WI38 (cell line): ENCODE measurements at regions not wholly inside any gene's neighbourhood (a gene's known extent, or its start where the extent isn't known, plus 50 kb on each side); places are given as distances from the start of the nearest gene placed in this dataset.

Experiments used
- H3K4me3 ChIP-seq: 2 replicates; pipeline ENCODE4 v1.5.1; 2011; ENCODE audit warnings: low read depth, mild to moderate bottlenecking, control low read depth, low read length
- TF ChIP-seq, protein P1 (sequence below): IDR thresholded peaks from 2 replicates; pipeline ENCODE4 v1.5.1; 2012; ENCODE audit warnings: low read depth, mild to moderate bottlenecking, control low read depth, low read length

DNA sequence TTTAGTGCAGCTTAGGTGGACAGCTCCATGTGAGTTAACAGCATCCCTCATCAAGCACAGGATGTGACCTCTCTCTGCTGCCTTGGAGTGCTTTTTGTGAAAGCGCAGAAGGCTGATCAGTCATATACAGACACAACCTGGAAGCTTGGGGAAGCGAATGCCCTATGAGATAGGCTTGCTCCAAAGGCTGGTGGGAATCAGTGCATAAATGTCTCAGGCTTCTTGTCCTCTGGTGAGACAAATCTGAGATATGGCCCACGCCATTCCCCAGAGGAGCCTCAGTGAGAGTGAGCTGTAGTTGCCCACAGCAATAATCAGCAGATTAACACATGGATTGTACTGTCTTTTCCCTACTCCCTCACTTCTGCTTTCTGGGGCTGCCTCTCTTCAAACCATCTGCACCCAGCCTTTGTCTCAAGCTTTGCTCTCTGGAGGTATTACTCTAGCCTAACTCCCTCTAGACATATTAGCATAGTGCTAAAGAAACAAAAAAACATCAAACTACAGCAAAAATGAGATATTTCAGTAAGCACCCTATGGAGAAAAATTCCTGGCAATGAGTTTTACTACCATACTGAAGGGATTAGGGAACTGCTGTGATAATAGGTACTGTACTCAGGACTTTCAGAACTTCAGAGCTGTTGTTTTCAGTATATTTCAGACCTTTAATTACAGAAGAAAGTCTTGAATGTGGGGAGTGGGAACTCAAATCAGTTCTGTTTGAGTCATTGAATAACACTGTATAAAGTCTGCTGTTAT, 113.7 kb downstream of the OXSM start:
- TF ChIP-seq, protein P1, sequence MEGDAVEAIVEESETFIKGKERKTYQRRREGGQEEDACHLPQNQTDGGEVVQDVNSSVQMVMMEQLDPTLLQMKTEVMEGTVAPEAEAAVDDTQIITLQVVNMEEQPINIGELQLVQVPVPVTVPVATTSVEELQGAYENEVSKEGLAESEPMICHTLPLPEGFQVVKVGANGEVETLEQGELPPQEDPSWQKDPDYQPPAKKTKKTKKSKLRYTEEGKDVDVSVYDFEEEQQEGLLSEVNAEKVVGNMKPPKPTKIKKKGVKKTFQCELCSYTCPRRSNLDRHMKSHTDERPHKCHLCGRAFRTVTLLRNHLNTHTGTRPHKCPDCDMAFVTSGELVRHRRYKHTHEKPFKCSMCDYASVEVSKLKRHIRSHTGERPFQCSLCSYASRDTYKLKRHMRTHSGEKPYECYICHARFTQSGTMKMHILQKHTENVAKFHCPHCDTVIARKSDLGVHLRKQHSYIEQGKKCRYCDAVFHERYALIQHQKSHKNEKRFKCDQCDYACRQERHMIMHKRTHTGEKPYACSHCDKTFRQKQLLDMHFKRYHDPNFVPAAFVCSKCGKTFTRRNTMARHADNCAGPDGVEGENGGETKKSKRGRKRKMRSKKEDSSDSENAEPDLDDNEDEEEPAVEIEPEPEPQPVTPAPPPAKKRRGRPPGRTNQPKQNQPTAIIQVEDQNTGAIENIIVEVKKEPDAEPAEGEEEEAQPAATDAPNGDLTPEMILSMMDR, result no peak
- H3K4me3 ChIP-seq, result no peak overlapping the region

DNA sequence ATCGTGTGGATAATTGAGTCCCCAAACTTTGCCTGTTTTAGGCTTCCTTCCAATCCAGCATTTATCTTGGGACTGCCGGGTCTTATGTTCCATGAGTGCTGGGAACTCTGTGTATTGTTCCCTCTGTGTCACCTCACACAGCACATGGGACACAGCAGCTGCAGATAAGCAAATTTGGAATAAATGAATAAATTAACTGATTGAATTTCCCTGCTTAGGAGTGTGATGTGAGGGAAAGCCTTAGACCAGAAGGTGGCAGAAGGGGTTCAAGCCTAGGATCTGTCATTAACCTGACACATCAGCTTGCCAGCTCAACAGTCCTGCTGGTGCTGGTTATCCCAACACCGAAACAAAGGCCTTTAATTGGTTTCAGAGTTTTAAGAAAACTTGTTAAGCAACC, 114.3 kb downstream of the OXSM start:
- TF ChIP-seq, protein P1, result no peak
- H3K4me3 ChIP-seq, result no peak overlapping the region

DNA sequence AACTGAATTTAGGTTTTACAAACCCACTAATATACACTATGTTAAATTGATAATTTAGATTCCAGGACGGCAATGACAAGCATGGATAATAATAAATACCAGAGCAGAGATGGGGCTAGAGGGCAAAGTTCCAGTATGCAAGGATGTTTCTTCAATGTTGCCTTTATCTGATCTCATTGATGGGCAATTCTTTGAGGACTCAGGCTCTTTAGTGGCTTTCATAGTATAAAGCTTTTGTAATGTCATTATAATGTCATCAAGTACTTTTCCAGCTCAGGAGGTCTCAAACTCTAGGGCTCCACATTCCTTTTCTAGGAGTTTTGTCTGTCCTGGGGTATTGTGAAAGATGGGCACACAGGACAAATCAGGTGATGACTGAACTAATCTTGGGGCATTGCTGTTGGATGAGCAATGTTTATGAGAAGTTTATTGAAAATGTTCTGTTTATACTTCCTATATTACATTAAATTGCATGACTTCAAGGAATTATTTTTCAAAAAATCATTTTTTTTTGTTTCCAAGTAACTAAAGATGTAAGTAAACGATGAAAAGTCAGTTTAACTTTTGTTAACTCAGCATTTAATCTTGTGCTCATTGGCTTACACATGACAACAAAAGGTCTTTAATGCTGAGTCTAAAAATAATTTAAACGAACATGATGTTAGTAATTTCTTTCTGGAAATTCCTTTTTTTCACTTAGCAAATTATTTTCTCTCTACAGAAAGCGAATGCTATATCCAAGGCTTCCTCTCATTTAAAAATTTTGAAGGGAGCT, 116.4 kb downstream of the OXSM start:
- no peak overlapping the region for H3K4me3 ChIP-seq
- TF ChIP-seq, protein P1, result no peak

DNA sequence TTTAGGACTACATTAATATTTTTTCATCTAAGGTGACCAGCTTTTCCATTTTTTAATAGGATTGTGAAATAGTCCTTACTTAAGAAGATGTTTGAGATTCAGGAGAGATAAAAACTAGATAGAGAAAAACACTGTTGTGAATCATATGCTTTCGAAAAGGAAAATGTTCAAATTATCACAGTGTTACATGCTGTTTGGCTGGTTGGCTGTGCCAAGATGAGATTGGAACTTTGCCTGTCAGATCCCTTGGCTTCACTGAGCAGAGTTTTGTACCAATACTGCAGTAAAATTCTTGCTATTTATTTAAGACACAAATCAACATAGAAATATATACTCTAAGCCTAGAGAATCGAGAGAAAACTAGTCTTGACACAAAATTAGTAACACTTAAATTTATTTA, 117.2 kb downstream of the OXSM start:
- no peak overlapping the region for H3K4me3 ChIP-seq
- TF ChIP-seq, protein P1, result no peak

DNA sequence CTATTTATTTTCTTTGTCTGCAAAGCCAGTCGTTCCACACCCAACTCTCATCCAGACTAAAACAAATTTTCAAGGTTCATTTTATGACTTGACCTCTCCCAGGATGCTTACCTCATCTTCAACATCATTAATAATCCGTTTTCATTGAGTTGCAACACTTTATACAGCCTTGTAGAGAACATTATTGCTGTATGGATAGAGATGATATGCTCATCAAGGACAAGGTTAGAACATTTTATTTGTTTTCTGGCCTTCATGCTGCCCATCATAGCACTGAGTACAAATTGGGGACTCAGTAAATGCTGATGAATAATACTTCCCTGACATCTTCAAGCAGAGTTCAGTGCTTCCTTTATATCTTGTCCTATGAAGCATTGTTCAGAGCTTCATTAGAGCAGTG, 120.2 kb downstream of the OXSM start:
- TF ChIP-seq, protein P1, result no peak
- H3K4me3 ChIP-seq, result no peak overlapping the region

DNA sequence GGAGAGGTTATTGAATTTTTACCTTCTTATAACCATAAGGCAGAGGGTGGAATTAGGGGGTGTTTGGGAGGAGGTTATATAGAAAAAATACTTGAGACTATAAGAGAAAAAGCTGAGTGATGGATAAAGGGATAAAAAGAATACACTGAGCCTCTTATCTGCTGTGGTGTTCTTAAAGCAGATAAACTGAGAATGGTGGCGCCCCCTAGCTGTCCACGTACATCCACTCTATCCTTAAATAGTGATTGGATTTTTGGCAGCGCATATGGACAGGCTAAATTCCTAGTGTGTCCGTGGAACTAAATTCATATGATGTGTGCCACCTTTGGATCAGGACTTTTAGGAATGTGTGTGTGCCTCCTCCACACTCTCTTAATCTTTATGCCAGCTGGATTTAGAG, 121.1 kb downstream of the OXSM start:
- TF ChIP-seq, protein P1, result no peak

More for the DNA sequence above, 121.1 kb downstream of the OXSM start:
- H3K4me3 ChIP-seq, result no peak overlapping the region
